ENCODE measurements at regions not wholly inside any gene's neighbourhood (a gene's known extent, or its start where the extent isn't known, plus 50 kb on each side); places are given as distances from the start of the nearest gene placed in this dataset.

- TF ChIP-seq CTCF (IDR thresholded peaks at IDR 0.05) (no peak), POLR2A (IDR thresholded peaks at IDR 0.05) (no peak), POLR2AphosphoS5 (IDR thresholded peaks at IDR 0.05) (no peak)
Observed at GRCh38 chr16:14369734-14370598, 260.1 kb downstream of the PARN start.

Measured in prostate gland (tissue), 2 donors.